ENCODE measurements at regions not wholly inside any gene's neighbourhood (a gene's known extent, or its start where the extent isn't known, plus 50 kb on each side); places are given as distances from the start of the nearest gene placed in this dataset.

DNA sequence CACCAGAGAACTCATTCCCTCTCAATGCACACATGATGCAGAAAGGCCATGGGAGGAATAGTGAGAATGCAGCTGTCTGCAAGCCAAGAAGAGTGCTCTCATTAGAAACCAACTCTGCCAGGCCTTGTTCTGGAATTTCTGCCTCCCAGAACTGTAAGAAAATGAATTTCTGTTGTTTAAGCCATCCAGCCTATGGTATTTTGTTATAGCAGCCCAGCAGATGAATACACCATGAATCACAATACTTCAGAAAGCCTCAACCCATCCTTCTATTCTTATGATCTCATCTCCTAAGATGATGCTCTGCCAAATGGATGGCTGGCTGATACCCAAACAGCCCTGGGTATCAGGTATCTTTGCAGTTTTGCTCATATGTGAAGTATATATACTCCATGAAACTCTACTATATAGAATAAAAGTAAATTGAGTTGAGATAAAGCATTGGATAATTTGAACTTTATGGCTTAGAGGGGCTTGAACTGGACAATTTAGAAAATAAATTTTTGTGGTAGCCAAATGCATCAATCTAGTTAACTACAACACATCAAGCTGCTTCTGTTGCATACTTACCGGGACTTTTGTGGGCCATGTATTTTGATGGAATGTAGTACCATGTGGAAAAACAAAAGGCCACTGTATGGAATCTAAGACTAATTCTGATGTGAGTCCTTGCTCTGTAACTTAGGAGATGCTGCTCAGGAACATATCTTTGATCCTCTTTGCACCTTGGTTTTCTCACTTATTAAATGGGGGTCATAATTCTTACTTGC is 245.9 kb downstream of the HS3ST1 start:
- DNase-seq (ENCODE audit: insufficient read length, low spot score) (no peak), FAIRE-seq (no peak)
- no peak for TF ChIP-seq POLR2A (IDR thresholded peaks at IDR 0.05; ENCODE audit: low read depth, low read length)

DNA sequence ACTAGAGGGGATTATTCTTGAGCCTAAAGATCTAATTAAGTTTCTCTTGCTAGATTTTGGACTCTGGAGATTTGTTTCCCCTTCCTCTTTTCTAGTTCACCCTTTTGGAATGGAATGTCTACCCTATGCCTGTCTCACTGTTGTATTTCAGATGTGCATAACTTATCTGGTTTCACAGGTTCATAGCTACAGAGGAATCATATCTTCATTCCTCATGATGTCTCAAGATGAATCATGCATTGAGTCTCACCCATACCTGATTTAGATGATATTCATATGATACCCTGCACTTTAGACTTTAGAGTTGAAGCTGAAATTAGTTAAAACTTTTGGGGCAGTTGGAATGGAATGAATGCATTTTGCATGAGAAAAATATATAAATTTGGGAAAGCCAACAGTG is 246.7 kb downstream of the HS3ST1 start:
- TF ChIP-seq POLR2A (IDR thresholded peaks at IDR 0.05; ENCODE audit: low read depth, low read length) = no peak
- no peak for FAIRE-seq

GRCh38 chr4:11179796-11180195 is 248.9 kb downstream of the HS3ST1 start:
- TF ChIP-seq POLR2A (IDR thresholded peaks at IDR 0.05; ENCODE audit: low read depth, low read length) = no peak
- DNase-seq (ENCODE audit: insufficient read length, low spot score) (no peak), FAIRE-seq (no peak)

More for the DNA sequence above, 246.7 kb downstream of the HS3ST1 start:
- DNase-seq (ENCODE audit: insufficient read length, low spot score) = no peak

DNA sequence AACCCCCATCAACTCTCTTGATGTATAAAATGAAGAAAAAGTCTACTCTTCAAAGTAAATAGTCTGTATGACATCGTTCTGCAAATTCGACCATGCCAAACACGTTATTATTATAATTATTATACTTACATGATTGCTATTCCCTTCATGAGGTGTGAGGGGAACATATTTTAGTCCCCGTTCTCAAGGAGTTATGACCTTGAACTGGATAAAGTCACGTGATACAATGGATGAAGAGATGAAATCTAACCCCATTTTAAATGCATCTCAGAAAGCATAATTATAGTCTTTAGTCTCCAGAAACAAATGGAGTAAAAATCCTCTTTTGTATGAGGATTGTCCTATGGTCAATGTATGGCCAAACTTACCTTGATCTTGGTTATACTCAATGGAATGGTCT is 250.3 kb downstream of the HS3ST1 start:
- DNase-seq (ENCODE audit: insufficient read length, low spot score) = no peak
- TF ChIP-seq POLR2A (IDR thresholded peaks at IDR 0.05; ENCODE audit: low read depth, low read length) = no peak
- no peak for FAIRE-seq

- no peak for FAIRE-seq
- no peak for TF ChIP-seq POLR2A (IDR thresholded peaks at IDR 0.05; ENCODE audit: low read depth, low read length)
- DNase-seq (ENCODE audit: insufficient read length, low spot score) = no peak
These were observed 253.3 kb downstream of the HS3ST1 start for GRCh38 chr4:11175374-11175773.

- FAIRE-seq (no peak), DNase-seq (ENCODE audit: insufficient read length, low spot score) (no peak)
- TF ChIP-seq POLR2A (IDR thresholded peaks at IDR 0.05; ENCODE audit: low read depth, low read length) = no peak
These were observed 262.1 kb downstream of the HS3ST1 start for GRCh38 chr4:11166606-11167005.

GRCh38 chr4:11166034-11166433 is 262.7 kb downstream of the HS3ST1 start:
- no peak for TF ChIP-seq POLR2A (IDR thresholded peaks at IDR 0.05; ENCODE audit: low read depth, low read length)
- no peak for DNase-seq (ENCODE audit: insufficient read length, low spot score)
- FAIRE-seq = no peak

GRCh38 chr4:11165052-11165451 is 263.6 kb downstream of the HS3ST1 start:
- no peak for TF ChIP-seq POLR2A (IDR thresholded peaks at IDR 0.05; ENCODE audit: low read depth, low read length)
- FAIRE-seq (no peak), DNase-seq (ENCODE audit: insufficient read length, low spot score) (no peak)

- DNase-seq (ENCODE audit: insufficient read length, low spot score) = no peak
- FAIRE-seq = no peak
These were observed 268.4 kb downstream of the HS3ST1 start for GRCh38 chr4:11160288-11160687.

DNA sequence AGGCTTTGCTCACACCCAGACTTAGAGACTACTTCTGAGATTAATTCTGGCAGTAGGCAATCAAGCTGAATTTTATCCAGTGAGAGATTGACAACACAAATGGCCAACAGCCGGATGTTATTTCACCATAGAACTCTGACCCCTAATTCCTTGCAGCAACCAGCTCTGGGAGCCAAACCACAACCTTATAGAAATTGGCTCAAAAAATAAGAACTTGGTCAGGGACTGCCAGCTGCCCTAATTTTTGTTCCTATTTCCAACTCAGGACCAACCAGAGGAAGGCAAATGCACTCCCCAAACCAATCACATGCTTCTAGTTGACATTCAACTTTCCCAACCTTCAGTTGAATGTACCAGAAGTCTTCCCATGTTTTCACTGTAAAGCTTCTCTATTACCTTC is 269.7 kb downstream of the HS3ST1 start:
- TF ChIP-seq POLR2A (IDR thresholded peaks at IDR 0.05; ENCODE audit: low read depth, low read length) = no peak
- DNase-seq (ENCODE audit: insufficient read length, low spot score) (no peak), FAIRE-seq (no peak)

More at GRCh38 chr4:11160288-11160687, 268.4 kb downstream of the HS3ST1 start:
- TF ChIP-seq POLR2A (IDR thresholded peaks at IDR 0.05; ENCODE audit: low read depth, low read length) = no peak

DNA sequence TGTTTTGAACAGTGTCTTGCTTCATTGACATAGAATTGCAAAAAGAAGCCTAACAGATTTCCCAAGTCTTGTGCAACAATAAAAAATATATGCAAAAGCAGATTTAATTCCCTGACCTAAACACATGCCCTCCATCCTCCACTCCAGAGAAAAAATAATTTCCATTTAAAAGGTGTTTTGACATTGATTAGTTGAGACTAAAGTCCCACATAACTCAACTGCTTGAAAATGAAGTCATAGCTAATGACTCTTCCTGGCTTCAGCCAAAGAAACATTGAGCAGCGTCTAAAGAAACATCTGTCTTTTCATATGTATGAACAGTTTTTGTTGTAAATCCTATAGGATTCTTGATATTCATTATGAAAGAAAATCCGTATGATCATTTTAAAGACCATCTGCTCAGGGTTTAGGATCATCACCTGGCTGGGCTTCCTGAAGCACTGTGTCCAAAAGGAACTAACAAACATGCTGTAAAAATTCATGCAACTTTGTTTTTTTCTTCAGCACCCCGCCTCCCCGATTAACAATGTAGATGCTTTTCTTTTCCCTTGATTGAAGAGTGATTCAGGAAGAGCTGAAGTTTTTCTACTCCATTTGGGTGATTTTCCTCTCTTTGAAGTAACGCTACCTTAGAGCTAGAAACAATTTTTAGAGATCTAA is 273.4 kb downstream of the HS3ST1 start:
- FAIRE-seq (no peak), DNase-seq (ENCODE audit: insufficient read length, low spot score) (no peak)
- TF ChIP-seq POLR2A (IDR thresholded peaks at IDR 0.05; ENCODE audit: low read depth, low read length) = no peak

DNA sequence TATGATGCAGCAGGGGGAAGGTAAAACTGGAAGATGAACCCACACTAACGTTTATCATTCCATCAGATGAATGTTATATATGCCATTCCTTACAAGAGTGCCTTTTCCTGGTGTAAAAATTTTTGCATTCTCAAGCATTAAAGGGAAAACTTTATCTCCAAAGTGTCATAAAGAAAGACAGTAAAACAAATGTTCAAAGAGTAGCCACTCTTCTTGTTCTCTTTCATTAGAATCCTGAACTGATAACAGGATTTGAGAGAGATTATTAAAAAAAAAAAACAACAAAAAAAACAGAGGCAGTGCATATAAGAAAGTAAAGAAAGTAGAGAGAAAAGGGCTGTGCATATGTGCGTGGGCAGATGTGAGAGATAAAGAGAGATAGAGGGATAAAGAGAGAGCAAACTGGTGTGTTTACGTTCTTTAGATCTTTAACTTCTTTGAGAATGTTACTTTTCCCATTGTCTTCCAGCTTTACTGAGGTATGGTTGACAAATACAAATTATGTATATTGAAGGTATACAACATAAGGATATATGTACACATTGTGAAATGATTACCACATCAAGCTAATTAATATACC is 275.4 kb downstream of the HS3ST1 start:
- FAIRE-seq (no peak), DNase-seq (ENCODE audit: insufficient read length, low spot score) (no peak)
- no peak for TF ChIP-seq POLR2A (IDR thresholded peaks at IDR 0.05; ENCODE audit: low read depth, low read length)

DNA sequence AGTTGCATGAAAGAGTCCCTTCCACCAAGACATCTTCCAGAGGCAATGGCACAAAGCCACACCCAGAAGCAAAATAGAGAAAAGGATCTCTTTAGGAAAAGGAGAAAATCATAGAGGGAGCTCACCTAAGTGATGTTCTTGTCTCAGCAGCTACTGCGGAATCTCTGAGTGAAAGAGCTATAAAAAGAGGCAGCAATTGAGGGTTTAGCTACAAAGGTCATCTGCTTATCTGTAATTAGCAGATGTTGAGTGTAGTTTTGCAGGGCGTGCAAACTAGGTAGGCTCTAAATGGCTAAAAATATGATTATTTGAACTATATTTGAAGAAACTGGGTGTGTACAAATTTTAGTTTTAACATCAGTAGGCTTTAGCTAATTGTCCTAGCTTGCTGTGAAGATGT is 276.0 kb downstream of the HS3ST1 start:
- TF ChIP-seq POLR2A (IDR thresholded peaks at IDR 0.05; ENCODE audit: low read depth, low read length) = no peak
- DNase-seq (ENCODE audit: insufficient read length, low spot score) = no peak
- FAIRE-seq = no peak

GRCh38 chr4:11151500-11151899 is 277.2 kb downstream of the HS3ST1 start:
- DNase-seq (ENCODE audit: insufficient read length, low spot score) (no peak), FAIRE-seq (no peak)
- TF ChIP-seq POLR2A (IDR thresholded peaks at IDR 0.05; ENCODE audit: low read depth, low read length) = no peak

Measured in H54 (cell line).